Stomach (tissue), 8 donors: ENCODE measurements at regions not wholly inside any gene's neighbourhood (a gene's known extent, or its start where the extent isn't known, plus 50 kb on each side); places are given as distances from the start of the nearest gene placed in this dataset.
A peak's percentile ranks its signal among the peaks of the same experiment; 100 is the strongest.

Experiments
- DNase-seq, 2 donors: peaks; one replicate each; pipeline versions ENCODE4 v3.0.0 to v3.0.0-alpha.2; 2013 to 2019
- H3K27ac ChIP-seq, 5 donors: fragments of 200-600 bp in 4 of 5; sonication (generic) in 4 of 5; one replicate each; pipeline ENCODE4 v1.5.1; 2013 to 2019; ENCODE audit warnings: mild to moderate bottlenecking in 1 of 5, moderate library complexity in 1 of 5
- H3K27me3 ChIP-seq, 3 donors: fragments of 200-600 bp; sonication (generic); one replicate each; pipeline ENCODE4 v1.5.1; 2017 to 2019; ENCODE audit warnings: mixed run types in 1 of 3
- H3K36me3 ChIP-seq, 4 donors: fragments of 200-600 bp; sonication (generic); 1 replicate in 3 of 4; 2 replicates in 1 of 4; pipeline ENCODE4 v1.5.1; 2016 to 2019
- H3K4me1 ChIP-seq, 4 donors: fragments of 200-600 bp; sonication (generic); one replicate each; pipeline ENCODE4 v1.5.1; 2016 to 2019
- H3K4me3 ChIP-seq, 4 donors: fragments of 200-600 bp; sonication (generic) in 3 of 4; one replicate each; pipeline ENCODE4 v1.5.1; 2016 to 2019; ENCODE audit warnings: mild to moderate bottlenecking in 1 of 4
- H3K9me3 ChIP-seq, 4 donors: fragments of 200-600 bp; sonication (generic); one replicate each; pipeline ENCODE4 v1.5.1; 2016 to 2019
- CTCF ChIP-seq, 7 experiments: fragments of 450-650 bp in 4 of 7; fragments of 200-600 bp in 3 of 7; sonication (generic) in 3 of 7; IDR thresholded peaks; one replicate each; pipeline ENCODE4 v1.5.1; 2016 to 2019; ENCODE audit warnings: antibody characterized with exemption in 7 of 7, control low read depth in 2 of 7, mild to moderate bottlenecking in 1 of 7
- EP300 ChIP-seq: sonication (generic); formaldehyde crosslinking; IDR thresholded peaks from one replicate; pipeline ENCODE4 v1.6.1; 2017; ENCODE audit warnings: antibody characterized with exemption
- POLR2A ChIP-seq, 4 donors: fragments of 450-650 bp; IDR thresholded peaks; one replicate each; pipeline ENCODE4 v1.6.1; 2016; ENCODE audit warnings: antibody characterized with exemption in 4 of 4, control low read depth in 2 of 4, mild to moderate bottlenecking in 1 of 4, moderate library complexity in 1 of 4
- POLR2AphosphoS5 ChIP-seq, 3 donors: sonication (generic); formaldehyde crosslinking; IDR thresholded peaks; one replicate each; pipeline ENCODE4 v1.6.1; 2016; ENCODE audit warnings: antibody characterized with exemption in 3 of 3
- WGBS, 5 donors: extraction: QIAGEN DNeasy Blood & Tissue Kit in 3 of 5; methylation state at CpG; one replicate each; pipeline versions ENCODE4 v1.1.5 to v1.1.7; 2013 to 2018; 5-methylcytosine and 5-hydroxymethylcytosine counted together
- intact Hi-C: fragments of 100-400 bp; cut with DNase I; formaldehyde crosslinking; loops from one replicate; pipeline ENCODE4 v1.15.1; 2023; ENCODE audit warnings: low total_unique reads
- donor health status: healthy with polysubstance abuse.
- donor health status: Bipolar disorder and iron deficiency.
- donor health status: healthy.

- DNase-seq, result no peak
- H3K9me3 ChIP-seq, result peaks cover 5 to 82% (median 54%) of the 10 kb centered on the region in 4 donors
- TF ChIP-seq EP300 (no peak), POLR2AphosphoS5 (IDR thresholded peaks at IDR 0.05) (no peak), CTCF (IDR thresholded peaks at IDR 0.05) (no peak), POLR2A (IDR thresholded peaks at IDR 0.05) (no peak)
- 60 to 78% (median 71%) methylated on average over 5 to 6 of the region's 6 CpGs for WGBS, 5 donors
- H3K4me1 ChIP-seq, result no peaks in the 10 kb centered on the region
- no peak overlapping the region for H3K4me3 ChIP-seq
- no peak overlapping the region for H3K27ac ChIP-seq
- H3K36me3 ChIP-seq, result no peaks in the 10 kb centered on the region
- peaks cover 0 to 4% (median 0%) of the 10 kb centered on the region in 3 donors for H3K27me3 ChIP-seq
- intact Hi-C loops, result no loop called here
These were observed 511.8 kb upstream of the WSB1 start for GRCh38 chr17:26782153-26782552.

DNA sequence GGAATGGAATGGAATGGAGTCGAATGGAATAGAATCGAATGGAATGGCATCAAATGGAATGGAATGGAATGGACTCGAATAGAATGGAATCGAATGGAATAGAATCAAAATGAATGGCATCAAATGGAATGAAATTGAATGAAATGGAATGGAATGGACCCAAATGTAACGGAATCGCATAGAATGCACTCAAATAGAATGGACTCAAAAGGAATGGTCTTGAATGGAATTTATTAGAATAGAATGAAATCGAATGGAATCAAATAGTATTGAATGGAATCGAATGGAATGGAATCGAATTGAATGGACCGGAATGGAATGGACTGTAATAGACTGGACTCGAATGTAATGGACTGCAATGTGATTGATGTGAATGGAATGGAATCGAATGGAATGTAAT is 501.4 kb upstream of the WSB1 start:
- intact Hi-C loops, result no loop called here
- no peak overlapping the region for H3K4me3 ChIP-seq
- peaks cover 9 to 100% (median 84%) of the 10 kb centered on the region in 4 donors for H3K9me3 ChIP-seq
- peak in 1 of 2 donors; percentile 66 for DNase-seq
- TF ChIP-seq POLR2A (IDR thresholded peaks at IDR 0.05) (no peak), CTCF (IDR thresholded peaks at IDR 0.05) (no peak), POLR2AphosphoS5 (IDR thresholded peaks at IDR 0.05) (no peak), EP300 (no peak)
- H3K27me3 ChIP-seq, result no peaks in the 10 kb centered on the region
- 80 to 88% (median 84%) methylated on average over 12 of the region's 12 CpGs for WGBS, 5 donors
- no peak overlapping the region for H3K27ac ChIP-seq
- H3K36me3 ChIP-seq, result no peaks in the 10 kb centered on the region
- no peaks in the 10 kb centered on the region for H3K4me1 ChIP-seq

GRCh38 chr17:26807024-26807423 is 486.9 kb upstream of the WSB1 start:
- no peaks in the 10 kb centered on the region for H3K4me1 ChIP-seq
- no peaks in the 10 kb centered on the region for H3K27me3 ChIP-seq
- H3K27ac ChIP-seq, result no peak overlapping the region
- intact Hi-C loops, result no loop called here
- peaks cover 3 to 85% (median 65%) of the 10 kb centered on the region in 4 donors for H3K9me3 ChIP-seq
- TF ChIP-seq CTCF (IDR thresholded peaks at IDR 0.05) (no peak), POLR2A (IDR thresholded peaks at IDR 0.05) (no peak), EP300 (no peak), POLR2AphosphoS5 (IDR thresholded peaks at IDR 0.05) (no peak)
- no peaks in the 10 kb centered on the region for H3K36me3 ChIP-seq
- no peak for DNase-seq
- 78 to 83% (median 80%) methylated on average over 10 of the region's 10 CpGs for WGBS, 5 donors
- H3K4me3 ChIP-seq, result no peak overlapping the region

DNA sequence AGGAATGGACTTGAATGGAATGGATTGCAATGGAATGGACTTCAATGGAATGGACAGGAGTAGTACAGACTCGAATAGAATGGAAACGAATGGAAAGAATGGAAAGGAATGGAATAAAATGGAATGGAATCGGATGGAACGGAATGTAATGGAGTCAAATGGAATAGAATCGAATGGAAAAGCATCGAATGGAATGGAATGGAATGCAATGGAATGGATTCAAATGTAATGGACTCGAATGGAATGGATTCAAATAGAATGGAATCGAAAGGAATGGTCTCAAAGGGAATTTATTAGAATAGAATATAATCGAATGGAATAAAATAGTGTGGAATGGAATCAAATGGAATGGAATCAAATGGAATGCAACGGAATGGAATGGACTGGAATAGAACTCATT is 484.9 kb upstream of the WSB1 start:
- Histone ChIP-seq H3K27me3 (no peaks in the 10 kb centered on the region), H3K36me3 (no peaks in the 10 kb centered on the region), H3K4me3 (no peak overlapping the region), H3K27ac (no peak overlapping the region), H3K4me1 (no peaks in the 10 kb centered on the region), H3K9me3 (peaks cover 3 to 80% (median 67%) of the 10 kb centered on the region in 4 donors)
- WGBS, 5 donors, result 62 to 80% (median 78%) methylated on average over 10 of the region's 10 CpGs
- TF ChIP-seq POLR2A (IDR thresholded peaks at IDR 0.05) (no peak), EP300 (no peak), CTCF (IDR thresholded peaks at IDR 0.05) (no peak), POLR2AphosphoS5 (IDR thresholded peaks at IDR 0.05) (no peak)
- DNase-seq, result peak in 1 of 2 donors; percentile 8
- intact Hi-C loops, result no loop called here
